ENCODE measurements at regions not wholly inside any gene's neighbourhood (a gene's known extent, or its start where the extent isn't known, plus 50 kb on each side); places are given as distances from the start of the nearest gene placed in this dataset.

DNA sequence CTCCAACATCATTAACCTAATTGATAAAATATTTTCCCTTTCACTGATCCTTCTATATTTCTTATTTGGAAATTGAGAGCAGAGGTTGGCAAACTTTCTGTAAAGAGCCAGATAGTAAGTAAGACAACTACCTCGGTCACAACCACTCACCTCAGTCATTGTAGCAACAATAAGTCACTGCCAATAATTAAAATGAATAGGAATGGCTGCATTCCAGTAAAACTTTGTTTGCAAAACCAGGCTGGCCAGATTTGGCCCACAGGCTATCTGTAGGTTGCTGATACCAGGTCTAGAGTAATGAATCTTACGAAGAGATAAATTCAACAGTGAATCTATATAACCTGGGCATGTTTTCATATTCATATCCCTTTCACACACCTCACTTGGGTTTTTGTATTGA, 316.2 kb upstream of the TBC1D5 start:
- H3K79me2 ChIP-seq (ENCODE audit: insufficient read depth, low read depth), result no peaks in the 10 kb centered on the region

DNA sequence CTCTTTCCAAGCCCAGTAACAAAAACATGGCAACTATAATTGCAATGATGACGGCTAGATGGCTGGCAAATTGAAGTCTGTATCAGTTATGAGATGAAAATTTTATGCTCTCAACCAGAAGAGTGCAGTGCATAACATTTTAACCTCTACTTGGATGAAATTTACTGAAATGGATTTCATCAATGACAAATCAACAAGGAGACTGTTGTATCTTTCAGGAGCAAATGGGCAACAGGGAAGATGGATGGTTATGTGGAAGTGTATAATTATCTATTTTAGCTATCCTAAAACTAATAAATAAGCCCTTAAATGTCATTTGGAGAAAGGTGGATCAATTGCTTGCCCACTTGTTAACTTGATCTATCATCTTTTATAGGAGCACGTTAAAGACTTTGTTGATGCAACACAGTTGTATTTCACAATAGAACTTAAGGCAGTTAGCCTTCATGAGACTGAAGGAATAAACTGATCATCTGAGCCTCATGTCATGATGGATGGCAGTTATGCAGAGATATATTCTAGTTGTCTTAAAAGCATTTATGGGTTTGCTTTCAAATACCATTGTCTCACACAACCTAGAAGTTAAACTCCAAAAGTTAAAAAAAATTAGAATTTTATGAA, 315.1 kb upstream of the TBC1D5 start:
- Histone ChIP-seq H3K9ac (no peak overlapping the region), H3K4me1 (ENCODE audit: low read depth, poor library complexity, severe bottlenecking) (no peaks in the 10 kb centered on the region), H4K20me1 (ENCODE audit: insufficient read depth) (no peaks in the 10 kb centered on the region), H3K4me3 (IDR thresholded peaks at IDR 0.05; ENCODE audit: insufficient read depth, low read depth, low read length) (no peak overlapping the region), H3K27me3 (ENCODE audit: insufficient read depth, low read depth) (no peaks in the 10 kb centered on the region), H3K79me2 (ENCODE audit: insufficient read depth, low read depth) (no peaks in the 10 kb centered on the region), H2AFZ (ENCODE audit: low read depth) (no peak overlapping the region), H3K4me2 (no peak overlapping the region), H3K36me3 (ENCODE audit: insufficient read depth) (no peaks in the 10 kb centered on the region), H3K27ac (no peak overlapping the region)
- TF ChIP-seq, protein P1, sequence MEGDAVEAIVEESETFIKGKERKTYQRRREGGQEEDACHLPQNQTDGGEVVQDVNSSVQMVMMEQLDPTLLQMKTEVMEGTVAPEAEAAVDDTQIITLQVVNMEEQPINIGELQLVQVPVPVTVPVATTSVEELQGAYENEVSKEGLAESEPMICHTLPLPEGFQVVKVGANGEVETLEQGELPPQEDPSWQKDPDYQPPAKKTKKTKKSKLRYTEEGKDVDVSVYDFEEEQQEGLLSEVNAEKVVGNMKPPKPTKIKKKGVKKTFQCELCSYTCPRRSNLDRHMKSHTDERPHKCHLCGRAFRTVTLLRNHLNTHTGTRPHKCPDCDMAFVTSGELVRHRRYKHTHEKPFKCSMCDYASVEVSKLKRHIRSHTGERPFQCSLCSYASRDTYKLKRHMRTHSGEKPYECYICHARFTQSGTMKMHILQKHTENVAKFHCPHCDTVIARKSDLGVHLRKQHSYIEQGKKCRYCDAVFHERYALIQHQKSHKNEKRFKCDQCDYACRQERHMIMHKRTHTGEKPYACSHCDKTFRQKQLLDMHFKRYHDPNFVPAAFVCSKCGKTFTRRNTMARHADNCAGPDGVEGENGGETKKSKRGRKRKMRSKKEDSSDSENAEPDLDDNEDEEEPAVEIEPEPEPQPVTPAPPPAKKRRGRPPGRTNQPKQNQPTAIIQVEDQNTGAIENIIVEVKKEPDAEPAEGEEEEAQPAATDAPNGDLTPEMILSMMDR (conservative IDR thresholded peaks at IDR 0.05; ENCODE audit: low read depth, low read length), result no peak

More for the DNA sequence above, 316.2 kb upstream of the TBC1D5 start:
- Histone ChIP-seq H3K4me2 (no peak overlapping the region), H3K27me3 (ENCODE audit: insufficient read depth, low read depth) (no peaks in the 10 kb centered on the region), H2AFZ (ENCODE audit: low read depth) (no peak overlapping the region), H3K27ac (no peak overlapping the region), H3K4me3 (IDR thresholded peaks at IDR 0.05; ENCODE audit: insufficient read depth, low read depth, low read length) (no peak overlapping the region), H3K36me3 (ENCODE audit: insufficient read depth) (no peaks in the 10 kb centered on the region), H3K9ac (no peak overlapping the region), H4K20me1 (ENCODE audit: insufficient read depth) (no peaks in the 10 kb centered on the region), H3K4me1 (ENCODE audit: low read depth, poor library complexity, severe bottlenecking) (no peaks in the 10 kb centered on the region)
- TF ChIP-seq, protein P1 (conservative IDR thresholded peaks at IDR 0.05; ENCODE audit: low read depth, low read length), result no peak

DNA sequence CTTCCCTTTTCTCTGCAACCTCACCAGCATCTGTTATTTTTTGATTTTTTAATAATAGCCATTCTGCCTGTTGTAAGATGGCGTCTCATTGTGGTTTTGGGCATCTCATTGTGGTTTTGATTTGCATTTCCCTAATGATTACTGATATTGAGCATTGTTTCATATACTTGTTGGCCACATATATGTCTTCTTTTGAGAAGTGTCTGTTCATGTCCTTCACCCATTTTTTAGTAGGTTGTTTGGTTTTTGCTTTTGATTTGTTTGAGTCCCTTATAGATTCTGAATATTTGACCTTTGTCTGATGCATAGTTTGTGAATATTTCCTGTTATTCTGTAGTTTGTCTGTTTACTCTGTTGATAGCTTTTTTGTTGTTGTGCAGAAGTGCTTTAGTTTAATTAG, 312.2 kb upstream of the TBC1D5 start:
- Histone ChIP-seq H3K9ac (no peak overlapping the region), H2AFZ (ENCODE audit: low read depth) (no peak overlapping the region), H3K27me3 (ENCODE audit: insufficient read depth, low read depth) (no peaks in the 10 kb centered on the region), H3K79me2 (ENCODE audit: insufficient read depth, low read depth) (no peaks in the 10 kb centered on the region), H4K20me1 (ENCODE audit: insufficient read depth) (no peaks in the 10 kb centered on the region), H3K4me2 (no peak overlapping the region), H3K36me3 (ENCODE audit: insufficient read depth) (no peaks in the 10 kb centered on the region), H3K27ac (no peak overlapping the region), H3K4me3 (IDR thresholded peaks at IDR 0.05; ENCODE audit: insufficient read depth, low read depth, low read length) (no peak overlapping the region), H3K4me1 (ENCODE audit: low read depth, poor library complexity, severe bottlenecking) (no peaks in the 10 kb centered on the region)
- TF ChIP-seq, protein P1 (conservative IDR thresholded peaks at IDR 0.05; ENCODE audit: low read depth, low read length), result no peak

DNA sequence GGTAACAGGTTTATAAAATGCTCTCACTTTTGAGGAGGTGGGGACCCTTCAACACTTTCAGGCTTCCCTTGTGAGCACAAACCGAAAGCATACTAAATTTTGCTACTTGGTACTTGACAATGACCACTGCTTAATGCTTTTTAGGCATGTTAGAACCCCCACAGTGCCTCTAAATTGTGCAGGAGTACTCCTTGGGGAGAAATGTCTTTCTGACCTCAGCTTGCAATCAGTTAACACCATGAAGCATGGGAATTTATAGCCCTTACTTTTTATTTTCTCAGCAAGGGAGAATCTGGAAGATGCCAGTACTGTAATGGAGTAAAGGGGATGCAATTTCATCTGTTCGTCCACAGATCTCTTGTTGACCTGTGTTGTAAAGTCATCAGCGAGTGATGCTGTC, 308.9 kb upstream of the TBC1D5 start:
- H3K27me3 ChIP-seq (ENCODE audit: insufficient read depth, low read depth), result no peaks in the 10 kb centered on the region
- H3K36me3 ChIP-seq (ENCODE audit: insufficient read depth), result no peaks in the 10 kb centered on the region
- no peak overlapping the region for H3K9ac ChIP-seq
- no peak overlapping the region for H2AFZ ChIP-seq (ENCODE audit: low read depth)
- H3K4me1 ChIP-seq (ENCODE audit: low read depth, poor library complexity, severe bottlenecking), result no peaks in the 10 kb centered on the region
- no peak overlapping the region for H3K4me2 ChIP-seq
- no peak overlapping the region for H3K27ac ChIP-seq
- H3K4me3 ChIP-seq (IDR thresholded peaks at IDR 0.05; ENCODE audit: insufficient read depth, low read depth, low read length), result no peak overlapping the region
- H4K20me1 ChIP-seq (ENCODE audit: insufficient read depth), result no peaks in the 10 kb centered on the region
- TF ChIP-seq, protein P1 (conservative IDR thresholded peaks at IDR 0.05; ENCODE audit: low read depth, low read length), result no peak
- H3K79me2 ChIP-seq (ENCODE audit: insufficient read depth, low read depth), result no peaks in the 10 kb centered on the region
